ENCODE measurements at regions not wholly inside any gene's neighbourhood (a gene's known extent, or its start where the extent isn't known, plus 50 kb on each side); places are given as distances from the start of the nearest gene placed in this dataset.

- POLR2A ChIA-PET (ENCODE audit: unreplicated experiment) = no interaction called here
Measured at GRCh38 chr15:77546870-77547269, 85.8 kb downstream of the LINGO1 start.

GRCh38 chr15:77546050-77546501, 86.6 kb downstream of the LINGO1 start:
- H3K4me2 ChIP-seq = peak overlapping the region; percentile 58
- no TSS peak for BruUV-seq (replicated peaks)
- intact Hi-C loops (cut with micrococcal nuclease; ENCODE audit: unreplicated experiment) = no loop called here

More at GRCh38 chr15:77546870-77547269, 85.8 kb downstream of the LINGO1 start:
- no peaks in the 10 kb centered on the region for H3K36me3 ChIP-seq (ENCODE audit: low read depth)
- H3K4me1 ChIP-seq (replicated peaks; ENCODE audit: insufficient read depth) = peaks cover 23% of the 10 kb centered on the region
- H3K79me2 ChIP-seq (ENCODE audit: low read depth) = no peaks in the 10 kb centered on the region
- DNase-seq = no peak
- intact Hi-C loops (cut with micrococcal nuclease; ENCODE audit: unreplicated experiment) = no loop called here
- H2AFZ ChIP-seq = no peak overlapping the region
- H3K4me3 ChIP-seq = no peak overlapping the region
- no peaks in the 10 kb centered on the region for H3K27me3 ChIP-seq (ENCODE audit: insufficient read depth, low read depth)
- H3K27ac ChIP-seq = no peak overlapping the region
- H3K9me3 ChIP-seq (ENCODE audit: insufficient read depth, low read depth) = no peaks in the 10 kb centered on the region
- CTCF ChIA-PET = interaction anchor here (0.7 kb wide), 1 partner anchor 306 kb away, joined by 4 read pairs; no protein-coding TSS in a partner anchor
- H4K20me1 ChIP-seq (ENCODE audit: insufficient read depth) = no peaks in the 10 kb centered on the region
- no TSS peak for BruUV-seq (replicated peaks)
- H3F3A ChIP-seq (ENCODE audit: insufficient read depth, low read depth) = peaks cover 11% of the 10 kb centered on the region; the same call in 1 of the 2 replicates
- H3K4me2 ChIP-seq = no peak overlapping the region
- TF ChIP-seq CTCF (conservative IDR thresholded peaks at IDR 0.05) (no peak), EZH2 (IDR thresholded peaks at IDR 0.05; ENCODE audit: low read depth) (no peak)
- H3K9me2 ChIP-seq (ENCODE audit: insufficient read depth) = no peaks in the 10 kb centered on the region

GRCh38 chr15:77545058-77545457, 87.7 kb downstream of the LINGO1 start:
- intact Hi-C loops (cut with micrococcal nuclease; ENCODE audit: unreplicated experiment) = no loop called here
- Histone ChIP-seq H3K4me3 (no peak overlapping the region), H4K20me1 (ENCODE audit: insufficient read depth) (no peaks in the 10 kb centered on the region), H3K4me2 (no peak overlapping the region), H3K4me1 (replicated peaks; ENCODE audit: insufficient read depth) (peaks cover 23% of the 10 kb centered on the region), H3F3A (ENCODE audit: insufficient read depth, low read depth) (peaks cover 11% of the 10 kb centered on the region; the same call in 1 of the 2 replicates), H3K36me3 (ENCODE audit: low read depth) (no peaks in the 10 kb centered on the region), H3K27me3 (ENCODE audit: insufficient read depth, low read depth) (no peaks in the 10 kb centered on the region), H2AFZ (no peak overlapping the region), H3K79me2 (ENCODE audit: low read depth) (no peaks in the 10 kb centered on the region), H3K9me3 (ENCODE audit: insufficient read depth, low read depth) (no peaks in the 10 kb centered on the region), H3K9me2 (ENCODE audit: insufficient read depth) (no peaks in the 10 kb centered on the region), H3K27ac (no peak overlapping the region)
- DNase-seq = no peak
- BruUV-seq (replicated peaks) = no TSS peak
- ChIA-PET CTCF (no interaction called here), POLR2A (ENCODE audit: unreplicated experiment) (interaction anchor here (0.6 kb wide), 1 partner anchor 401 kb away, joined by 3 read pairs; no protein-coding TSS in a partner anchor)
- TF ChIP-seq EZH2 (IDR thresholded peaks at IDR 0.05; ENCODE audit: low read depth) = no peak

More at GRCh38 chr15:77546050-77546501, 86.6 kb downstream of the LINGO1 start:
- CTCF ChIA-PET = interaction anchor here (0.6 kb wide), 1 partner anchor 300 kb away, joined by 3 read pairs; no protein-coding TSS in a partner anchor
- Histone ChIP-seq H3K27ac (peak overlapping the region; percentile 48), H3K9me2 (ENCODE audit: insufficient read depth) (no peaks in the 10 kb centered on the region), H3K27me3 (ENCODE audit: insufficient read depth, low read depth) (no peaks in the 10 kb centered on the region), H3K4me1 (replicated peaks; ENCODE audit: insufficient read depth) (peaks cover 23% of the 10 kb centered on the region), H3K79me2 (ENCODE audit: low read depth) (no peaks in the 10 kb centered on the region), H3F3A (ENCODE audit: insufficient read depth, low read depth) (peaks cover 11% of the 10 kb centered on the region; the same call in 1 of the 2 replicates), H4K20me1 (ENCODE audit: insufficient read depth) (no peaks in the 10 kb centered on the region), H3K9me3 (ENCODE audit: insufficient read depth, low read depth) (no peaks in the 10 kb centered on the region), H3K4me3 (no peak overlapping the region), H2AFZ (no peak overlapping the region), H3K36me3 (ENCODE audit: low read depth) (no peaks in the 10 kb centered on the region)
- POLR2A ChIA-PET (ENCODE audit: unreplicated experiment) = no interaction called here
- TF ChIP-seq EZH2 (IDR thresholded peaks at IDR 0.05; ENCODE audit: low read depth) (no peak), CTCF (conservative IDR thresholded peaks at IDR 0.05) (no peak)
- peak; percentile 64 to 90 for DNase-seq
